Fibroblast of lung (primary cell): ENCODE measurements at regions not wholly inside any gene's neighbourhood (a gene's known extent, or its start where the extent isn't known, plus 50 kb on each side); places are given as distances from the start of the nearest gene placed in this dataset.

Experiments used
- DNase-seq, 2 donors: peaks; one replicate each; pipeline versions ENCODE4 v3.0.0 to v3.0.0-alpha.2; 2010; ENCODE audit warnings: low read depth in 2 of 2
- H2AFZ ChIP-seq: 2 replicates; pipeline ENCODE4 v1.5.1; 2012; ENCODE audit warnings: low read length, control low read depth, inconsistent platforms
- H3K27ac ChIP-seq: 2 replicates; pipeline ENCODE4 v1.5.1; 2011; ENCODE audit warnings: low read length, control low read depth; ENCODE audit not compliant: insufficient read depth
- H3K27me3 ChIP-seq: 2 replicates; pipeline ENCODE4 v1.5.1; 2011; ENCODE audit warnings: mild to moderate bottlenecking, low read length; ENCODE audit not compliant: control insufficient read depth, insufficient read depth
- H3K36me3 ChIP-seq: 2 replicates; pipeline ENCODE4 v1.5.1; 2011; ENCODE audit warnings: low read length; ENCODE audit not compliant: control insufficient read depth, insufficient read depth
- H3K4me1 ChIP-seq: 2 replicates; pipeline ENCODE4 v1.5.1; 2011; ENCODE audit warnings: low read length; ENCODE audit not compliant: control insufficient read depth, insufficient read depth; ENCODE audit errors: extremely low read depth
- H3K4me2 ChIP-seq: 2 replicates; pipeline ENCODE4 v1.5.1; 2011; ENCODE audit warnings: low read length, control low read depth; ENCODE audit not compliant: insufficient read depth; ENCODE audit errors: extremely low read depth
- H3K4me3 ChIP-seq, 4 experiments: fragments of 200-600 bp in 1 of 4; sonication (generic) in 1 of 4; replicated peaks in 1 of 4; 2 replicates each; pipeline ENCODE4 v1.5.1; 2011 to 2016; ENCODE audit warnings: low read length in 4 of 4, low read depth in 3 of 4, mild to moderate bottlenecking in 3 of 4, control low read depth in 2 of 4, inconsistent platforms in 1 of 4, mixed read lengths in 1 of 4; ENCODE audit not compliant: insufficient read depth in 1 of 4; ENCODE audit errors: control extremely low read depth in 1 of 4
- H3K79me2 ChIP-seq: 2 replicates; pipeline ENCODE4 v1.5.1; 2012; ENCODE audit warnings: mild to moderate bottlenecking, low read length, inconsistent platforms; ENCODE audit not compliant: control insufficient read depth, insufficient read depth
- H3K9ac ChIP-seq: 2 replicates; pipeline ENCODE4 v1.5.1; 2011; ENCODE audit warnings: mild to moderate bottlenecking, low read length, control low read depth; ENCODE audit not compliant: insufficient read depth
- H3K9me3 ChIP-seq: 2 replicates; pipeline ENCODE4 v1.5.1; 2012; ENCODE audit warnings: low read depth, low read length; ENCODE audit not compliant: control insufficient read depth, insufficient read depth
- H4K20me1 ChIP-seq: 2 replicates; pipeline ENCODE4 v1.5.1; 2011; ENCODE audit warnings: low read length; ENCODE audit not compliant: control insufficient read depth, insufficient read depth; ENCODE audit errors: extremely low read depth
- EZH2 ChIP-seq: IDR thresholded peaks from 2 replicates; pipeline ENCODE4 v1.5.1; 2012; ENCODE audit warnings: low read length, control low read depth, mild to moderate bottlenecking; ENCODE audit errors: missing control alignments
- TF ChIP-seq, protein P1 (sequence below), 2 donors: IDR thresholded peaks in 1 of 2; conservative IDR thresholded peaks in 1 of 2; 1 replicate in 1 of 2; 2 replicates in 1 of 2; pipeline ENCODE4 v1.5.1; 2011 to 2012; ENCODE audit warnings: low read length in 2 of 2, control low read depth in 1 of 2, inconsistent platforms in 1 of 2, low read depth in 1 of 2, mild to moderate bottlenecking in 1 of 2

DNA sequence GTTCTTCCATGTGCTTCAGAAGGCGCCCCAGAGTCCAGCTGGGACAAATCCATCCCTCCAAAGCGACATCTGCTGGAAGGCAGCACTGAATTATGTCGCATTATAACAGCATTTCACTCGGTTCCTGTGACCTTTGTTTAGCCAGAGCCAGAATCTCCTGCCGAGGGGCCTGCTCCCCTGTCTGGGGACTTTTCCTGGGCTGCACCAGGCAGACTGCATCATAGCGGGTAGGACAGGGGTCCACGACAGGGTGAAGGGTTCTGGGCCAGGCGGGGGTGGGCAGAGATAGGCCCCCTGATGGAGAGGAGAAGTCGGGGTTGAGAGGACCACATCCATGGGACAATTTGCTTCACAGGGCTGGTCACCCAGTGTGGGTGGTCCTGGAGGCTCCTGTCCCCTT, 276.9 kb downstream of the MATN1 start:
- Histone ChIP-seq H3K4me3 (no peak overlapping the region), H2AFZ (no peak overlapping the region), H3K79me2 (no peaks in the 10 kb centered on the region), H3K4me1 (no peaks in the 10 kb centered on the region), H3K27ac (no peak overlapping the region), H3K27me3 (no peaks in the 10 kb centered on the region), H3K36me3 (no peaks in the 10 kb centered on the region), H4K20me1 (no peaks in the 10 kb centered on the region), H3K9me3 (no peaks in the 10 kb centered on the region), H3K4me2 (no peak overlapping the region), H3K9ac (no peak overlapping the region)
- no peak for DNase-seq
- TF ChIP-seq, protein P1, sequence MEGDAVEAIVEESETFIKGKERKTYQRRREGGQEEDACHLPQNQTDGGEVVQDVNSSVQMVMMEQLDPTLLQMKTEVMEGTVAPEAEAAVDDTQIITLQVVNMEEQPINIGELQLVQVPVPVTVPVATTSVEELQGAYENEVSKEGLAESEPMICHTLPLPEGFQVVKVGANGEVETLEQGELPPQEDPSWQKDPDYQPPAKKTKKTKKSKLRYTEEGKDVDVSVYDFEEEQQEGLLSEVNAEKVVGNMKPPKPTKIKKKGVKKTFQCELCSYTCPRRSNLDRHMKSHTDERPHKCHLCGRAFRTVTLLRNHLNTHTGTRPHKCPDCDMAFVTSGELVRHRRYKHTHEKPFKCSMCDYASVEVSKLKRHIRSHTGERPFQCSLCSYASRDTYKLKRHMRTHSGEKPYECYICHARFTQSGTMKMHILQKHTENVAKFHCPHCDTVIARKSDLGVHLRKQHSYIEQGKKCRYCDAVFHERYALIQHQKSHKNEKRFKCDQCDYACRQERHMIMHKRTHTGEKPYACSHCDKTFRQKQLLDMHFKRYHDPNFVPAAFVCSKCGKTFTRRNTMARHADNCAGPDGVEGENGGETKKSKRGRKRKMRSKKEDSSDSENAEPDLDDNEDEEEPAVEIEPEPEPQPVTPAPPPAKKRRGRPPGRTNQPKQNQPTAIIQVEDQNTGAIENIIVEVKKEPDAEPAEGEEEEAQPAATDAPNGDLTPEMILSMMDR (conservative IDR thresholded peaks at IDR 0.05 in 1 of 2, IDR thresholded peaks at IDR 0.05 in 1 of 2; ENCODE audit: low read depth in 1 of 2, low read length in 2 of 2) = no peak
- no peak for TF ChIP-seq EZH2

DNA sequence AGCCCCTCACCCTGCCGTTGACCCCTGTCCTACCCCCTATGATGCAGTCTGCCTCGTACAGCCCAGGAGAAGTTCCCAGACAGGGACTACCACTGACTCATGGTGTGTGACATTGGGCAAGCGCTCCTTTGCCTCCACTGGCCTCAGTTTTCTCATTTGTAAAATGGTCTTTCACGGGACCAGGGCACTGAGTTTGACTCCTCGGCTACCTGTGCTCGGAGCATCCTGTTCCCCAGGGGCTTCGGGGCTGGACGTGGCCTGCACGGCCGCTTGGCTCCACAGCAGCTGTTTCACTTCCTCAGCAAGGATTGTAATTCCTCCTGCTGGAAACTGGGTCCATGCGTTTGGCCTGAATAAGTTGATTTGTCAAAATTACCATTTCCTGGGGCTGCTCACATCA, 277.3 kb downstream of the MATN1 start:
- no peaks in the 10 kb centered on the region for H3K36me3 ChIP-seq
- H3K4me2 ChIP-seq = no peak overlapping the region
- DNase-seq = no peak
- H3K79me2 ChIP-seq = no peaks in the 10 kb centered on the region
- H3K4me1 ChIP-seq = no peaks in the 10 kb centered on the region
- H3K27me3 ChIP-seq = no peaks in the 10 kb centered on the region
- no peak overlapping the region for H3K4me3 ChIP-seq
- no peak overlapping the region for H3K27ac ChIP-seq
- H3K9ac ChIP-seq = no peak overlapping the region
- no peak overlapping the region for H2AFZ ChIP-seq
- TF ChIP-seq, protein P1 (conservative IDR thresholded peaks at IDR 0.05 in 1 of 2, IDR thresholded peaks at IDR 0.05 in 1 of 2; ENCODE audit: low read depth in 1 of 2, low read length in 2 of 2) = no peak
- TF ChIP-seq EZH2 = no peak
- no peaks in the 10 kb centered on the region for H4K20me1 ChIP-seq
- H3K9me3 ChIP-seq = no peaks in the 10 kb centered on the region

DNA sequence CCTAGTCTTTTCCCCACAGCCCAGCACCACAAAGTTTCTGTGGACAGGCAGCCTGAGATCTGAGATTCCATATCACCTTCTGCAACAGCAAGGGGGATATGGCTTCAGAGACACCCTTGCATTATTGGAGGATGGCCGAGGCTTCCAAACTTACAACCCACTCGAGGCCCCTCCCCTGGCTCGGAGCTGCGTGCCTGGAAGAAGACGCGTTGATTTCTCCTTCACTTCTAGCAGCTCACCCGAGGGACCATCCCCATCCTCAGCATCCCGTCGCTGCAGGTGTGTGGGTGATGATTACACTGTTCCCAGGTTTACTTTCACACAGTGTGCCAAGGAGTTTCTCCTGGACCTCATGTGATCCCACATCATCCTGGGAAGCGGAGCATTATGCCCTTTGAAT, 277.9 kb downstream of the MATN1 start:
- no peaks in the 10 kb centered on the region for H3K36me3 ChIP-seq
- no peak for DNase-seq
- H3K9me3 ChIP-seq = no peaks in the 10 kb centered on the region
- no peaks in the 10 kb centered on the region for H3K27me3 ChIP-seq
- H3K4me2 ChIP-seq = no peak overlapping the region
- no peak overlapping the region for H3K9ac ChIP-seq
- no peak overlapping the region for H3K27ac ChIP-seq
- TF ChIP-seq, protein P1 (conservative IDR thresholded peaks at IDR 0.05 in 1 of 2, IDR thresholded peaks at IDR 0.05 in 1 of 2; ENCODE audit: low read depth in 1 of 2, low read length in 2 of 2) = no peak
- no peak for TF ChIP-seq EZH2
- no peak overlapping the region for H2AFZ ChIP-seq
- H3K4me1 ChIP-seq = no peaks in the 10 kb centered on the region
- H3K79me2 ChIP-seq = no peaks in the 10 kb centered on the region
- H3K4me3 ChIP-seq = no peak overlapping the region
- H4K20me1 ChIP-seq = no peaks in the 10 kb centered on the region
